ENCODE measurements at regions not wholly inside any gene's neighbourhood (a gene's known extent, or its start where the extent isn't known, plus 50 kb on each side); places are given as distances from the start of the nearest gene placed in this dataset.

DNA sequence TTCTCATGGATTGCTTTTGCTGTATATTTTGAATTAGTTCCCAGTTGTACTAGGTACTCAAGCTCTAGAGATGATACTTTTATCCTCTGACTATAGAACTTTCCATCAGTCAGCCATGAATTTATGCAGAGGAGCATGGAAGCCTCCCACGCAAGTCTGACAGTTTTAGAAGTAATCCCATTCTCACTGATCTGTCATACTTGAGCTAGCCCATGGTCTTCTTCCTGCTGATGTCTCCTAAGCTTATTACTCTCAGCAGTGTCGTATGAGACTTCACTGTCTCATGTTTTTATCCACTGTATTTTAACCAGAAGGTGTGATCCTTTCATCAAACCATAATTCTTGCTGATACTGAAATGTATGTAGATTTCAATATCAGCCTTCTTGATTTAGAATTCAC, 715.2 kb upstream of the MARCKS start:
- TF ChIP-seq, protein P1, sequence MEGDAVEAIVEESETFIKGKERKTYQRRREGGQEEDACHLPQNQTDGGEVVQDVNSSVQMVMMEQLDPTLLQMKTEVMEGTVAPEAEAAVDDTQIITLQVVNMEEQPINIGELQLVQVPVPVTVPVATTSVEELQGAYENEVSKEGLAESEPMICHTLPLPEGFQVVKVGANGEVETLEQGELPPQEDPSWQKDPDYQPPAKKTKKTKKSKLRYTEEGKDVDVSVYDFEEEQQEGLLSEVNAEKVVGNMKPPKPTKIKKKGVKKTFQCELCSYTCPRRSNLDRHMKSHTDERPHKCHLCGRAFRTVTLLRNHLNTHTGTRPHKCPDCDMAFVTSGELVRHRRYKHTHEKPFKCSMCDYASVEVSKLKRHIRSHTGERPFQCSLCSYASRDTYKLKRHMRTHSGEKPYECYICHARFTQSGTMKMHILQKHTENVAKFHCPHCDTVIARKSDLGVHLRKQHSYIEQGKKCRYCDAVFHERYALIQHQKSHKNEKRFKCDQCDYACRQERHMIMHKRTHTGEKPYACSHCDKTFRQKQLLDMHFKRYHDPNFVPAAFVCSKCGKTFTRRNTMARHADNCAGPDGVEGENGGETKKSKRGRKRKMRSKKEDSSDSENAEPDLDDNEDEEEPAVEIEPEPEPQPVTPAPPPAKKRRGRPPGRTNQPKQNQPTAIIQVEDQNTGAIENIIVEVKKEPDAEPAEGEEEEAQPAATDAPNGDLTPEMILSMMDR (IDR thresholded peaks at IDR 0.05; ENCODE audit: low read length), result no peak
- no peak for TF ChIP-seq EZH2phosphoT487 (IDR thresholded peaks at IDR 0.05; ENCODE audit: low read length)

All from MM.1S (cell line).